GOT3 (cell line): ENCODE measurements at regions not wholly inside any gene's neighbourhood (a gene's known extent, or its start where the extent isn't known, plus 50 kb on each side); places are given as distances from the start of the nearest gene placed in this dataset.

Experiments used
- DNase-seq: peaks from one replicate; lab custom pipeline; 2025; ENCODE audit warnings: mixed read lengths; lab: John Stamatoyannopoulos, UW

GRCh38 chr20:6231556-6231955, 108.7 kb upstream of the FERMT1 start:
- no peak for DNase-seq

DNA sequence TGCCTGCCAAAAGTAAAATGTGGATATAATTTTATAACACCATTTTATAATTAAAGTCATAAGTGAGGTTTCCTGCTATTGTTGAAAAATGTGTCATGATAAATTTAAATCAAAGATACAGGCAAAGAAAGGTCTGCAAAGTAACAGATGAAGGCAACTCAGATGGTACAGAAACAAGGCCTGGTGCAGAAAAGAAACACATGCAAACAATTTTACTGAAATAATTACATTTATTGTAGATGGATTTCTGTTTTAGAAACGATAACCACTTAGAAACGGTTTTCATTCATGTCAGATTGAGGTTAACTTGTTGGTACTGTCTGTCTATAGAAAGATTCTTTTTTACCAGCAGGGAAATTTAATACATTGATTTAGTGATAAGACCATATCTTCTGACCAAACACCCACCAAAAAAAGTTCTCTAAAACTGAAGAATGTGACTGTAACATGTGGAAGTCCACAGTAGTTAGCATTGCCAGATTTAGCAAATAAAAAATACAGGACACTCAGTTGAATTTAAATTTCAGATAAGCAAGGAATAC, 105.5 kb upstream of the FERMT1 start:
- no peak for DNase-seq

DNA sequence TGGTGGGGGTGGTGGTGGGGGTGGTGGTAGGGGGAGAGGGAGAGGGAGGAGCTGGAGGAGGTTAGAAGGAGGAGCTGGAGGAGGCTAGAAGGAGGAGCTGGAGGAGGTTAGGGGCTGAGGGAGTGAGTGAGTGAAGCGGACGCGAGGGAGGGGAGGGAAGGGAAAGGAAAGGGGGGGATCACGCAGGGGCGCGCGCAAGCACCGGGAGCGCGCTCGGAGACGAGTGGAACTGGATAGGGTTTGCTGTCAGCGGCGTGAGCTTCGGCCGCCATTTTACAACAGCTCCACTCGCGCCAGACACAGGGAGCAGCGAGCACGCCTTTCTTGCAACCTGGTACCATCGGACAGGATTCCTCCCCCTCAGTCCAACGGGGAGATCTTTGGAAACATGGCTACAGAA, 90.5 kb upstream of the FERMT1 start:
- DNase-seq = no peak

DNA sequence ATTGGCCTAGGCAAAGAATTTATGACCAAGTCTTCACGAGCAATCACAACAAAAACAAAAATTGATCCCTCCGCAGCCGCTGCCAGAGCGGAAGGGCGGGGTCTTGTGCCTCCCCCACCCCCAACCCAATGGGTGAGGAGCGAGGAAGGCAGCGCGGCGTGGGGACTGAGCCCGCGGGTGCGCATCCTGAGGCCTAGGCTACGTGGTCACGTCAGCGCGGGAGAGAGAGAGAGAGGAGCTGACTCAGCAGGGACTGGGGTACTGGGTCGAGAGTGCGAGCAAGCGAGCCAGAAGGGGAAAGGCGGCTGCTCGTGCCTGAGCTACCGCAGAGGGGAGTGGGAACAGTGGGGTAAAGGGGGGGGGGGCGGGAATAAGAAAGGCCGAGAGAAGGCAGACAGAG, 90.1 kb upstream of the FERMT1 start:
- no peak for DNase-seq

- no peak for DNase-seq
Measured at GRCh38 chr20:6209093-6209492, 86.3 kb upstream of the FERMT1 start.

- DNase-seq = no peak
Measured at GRCh38 chr20:6200092-6200491, 77.3 kb upstream of the FERMT1 start.

GRCh38 chr20:6185268-6185667, 62.4 kb upstream of the FERMT1 start:
- DNase-seq = no peak

- DNase-seq = no peak
Measured at GRCh38 chr20:6184086-6184485, 61.3 kb upstream of the FERMT1 start.

DNA sequence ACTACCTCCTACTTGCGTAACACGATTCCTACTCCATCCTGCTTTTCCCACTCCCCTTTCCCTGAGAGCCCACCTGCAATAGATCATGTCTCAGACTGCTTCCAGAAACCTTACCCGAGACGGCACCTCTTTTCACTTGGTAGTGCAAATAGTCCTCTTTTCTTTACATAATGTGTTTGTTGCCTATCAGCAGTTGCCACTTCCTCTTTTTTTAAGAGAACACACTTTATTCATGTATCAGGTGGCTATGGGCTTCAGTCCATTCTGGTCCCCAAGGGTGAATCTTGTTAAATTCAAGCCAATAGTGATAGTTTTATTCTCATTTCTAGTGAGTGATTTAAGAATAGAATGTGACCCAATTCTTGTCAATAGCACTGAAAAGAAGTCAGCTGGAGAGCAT, 57.7 kb upstream of the FERMT1 start:
- DNase-seq = no peak

GRCh38 chr20:6178537-6178936, 55.7 kb upstream of the FERMT1 start:
- no peak for DNase-seq

DNA sequence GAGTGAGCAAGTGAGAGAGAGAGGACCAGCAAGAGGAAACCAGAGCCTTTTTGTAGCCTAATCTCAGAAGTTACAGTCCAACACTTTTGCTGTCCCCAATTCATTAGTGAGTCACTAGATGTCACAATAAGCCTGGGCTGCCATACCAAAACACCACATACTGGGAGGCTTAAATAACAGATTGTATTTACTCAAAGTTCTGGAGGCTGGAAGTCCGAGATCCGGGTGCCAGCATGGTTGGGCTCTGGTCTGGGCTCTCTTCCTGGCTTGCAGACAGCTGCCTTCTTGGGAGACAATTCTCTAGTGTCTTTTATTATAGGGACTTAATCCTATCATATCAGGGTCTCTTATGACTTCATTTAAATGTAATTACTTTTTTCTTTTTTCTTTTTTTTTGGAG, 50.7 kb upstream of the FERMT1 start:
- DNase-seq = no peak
